ENCODE measurements at regions not wholly inside any gene's neighbourhood (a gene's known extent, or its start where the extent isn't known, plus 50 kb on each side); places are given as distances from the start of the nearest gene placed in this dataset.

DNA sequence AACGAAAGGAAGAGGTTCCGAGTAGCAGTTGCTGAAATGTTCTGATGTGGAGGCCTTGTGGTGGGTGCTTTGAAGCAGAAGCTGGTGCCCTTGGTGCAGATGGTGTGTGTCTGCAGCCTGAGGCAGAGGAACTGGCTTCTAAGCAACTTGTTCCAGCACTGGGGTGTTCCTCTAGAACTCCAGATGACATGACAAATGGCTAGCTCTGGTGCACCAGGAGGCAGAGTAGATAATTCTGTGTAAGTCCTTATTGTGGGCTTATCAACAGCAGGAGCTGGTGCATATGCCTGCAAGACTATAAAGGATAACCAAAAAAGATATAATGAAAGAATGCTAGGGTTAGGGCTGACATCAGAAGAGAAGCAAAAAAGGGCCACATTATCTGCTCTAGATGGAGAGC is 76.5 kb downstream of the ARL5B start:
- TF ChIP-seq POLR2A (IDR thresholded peaks at IDR 0.05) = no peak
- TF ChIP-seq, protein P1, sequence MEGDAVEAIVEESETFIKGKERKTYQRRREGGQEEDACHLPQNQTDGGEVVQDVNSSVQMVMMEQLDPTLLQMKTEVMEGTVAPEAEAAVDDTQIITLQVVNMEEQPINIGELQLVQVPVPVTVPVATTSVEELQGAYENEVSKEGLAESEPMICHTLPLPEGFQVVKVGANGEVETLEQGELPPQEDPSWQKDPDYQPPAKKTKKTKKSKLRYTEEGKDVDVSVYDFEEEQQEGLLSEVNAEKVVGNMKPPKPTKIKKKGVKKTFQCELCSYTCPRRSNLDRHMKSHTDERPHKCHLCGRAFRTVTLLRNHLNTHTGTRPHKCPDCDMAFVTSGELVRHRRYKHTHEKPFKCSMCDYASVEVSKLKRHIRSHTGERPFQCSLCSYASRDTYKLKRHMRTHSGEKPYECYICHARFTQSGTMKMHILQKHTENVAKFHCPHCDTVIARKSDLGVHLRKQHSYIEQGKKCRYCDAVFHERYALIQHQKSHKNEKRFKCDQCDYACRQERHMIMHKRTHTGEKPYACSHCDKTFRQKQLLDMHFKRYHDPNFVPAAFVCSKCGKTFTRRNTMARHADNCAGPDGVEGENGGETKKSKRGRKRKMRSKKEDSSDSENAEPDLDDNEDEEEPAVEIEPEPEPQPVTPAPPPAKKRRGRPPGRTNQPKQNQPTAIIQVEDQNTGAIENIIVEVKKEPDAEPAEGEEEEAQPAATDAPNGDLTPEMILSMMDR (IDR thresholded peaks at IDR 0.05) = no peak

Data from testis (tissue), 2 donors.